Hematopoietic multipotent progenitor cell treated with erythropoietin and hydrocortisone succinate and interleukin-3 and kit ligand, for 15 days (in vitro differentiated cells): ENCODE measurements at regions not wholly inside any gene's neighbourhood (a gene's known extent, or its start where the extent isn't known, plus 50 kb on each side); places are given as distances from the start of the nearest gene placed in this dataset.

ENCODE experiments used
- DNase-seq: peaks from one replicate; pipeline ENCODE4 v3.0.0-alpha.2; 2015; ENCODE audit warnings: low spot score

DNA sequence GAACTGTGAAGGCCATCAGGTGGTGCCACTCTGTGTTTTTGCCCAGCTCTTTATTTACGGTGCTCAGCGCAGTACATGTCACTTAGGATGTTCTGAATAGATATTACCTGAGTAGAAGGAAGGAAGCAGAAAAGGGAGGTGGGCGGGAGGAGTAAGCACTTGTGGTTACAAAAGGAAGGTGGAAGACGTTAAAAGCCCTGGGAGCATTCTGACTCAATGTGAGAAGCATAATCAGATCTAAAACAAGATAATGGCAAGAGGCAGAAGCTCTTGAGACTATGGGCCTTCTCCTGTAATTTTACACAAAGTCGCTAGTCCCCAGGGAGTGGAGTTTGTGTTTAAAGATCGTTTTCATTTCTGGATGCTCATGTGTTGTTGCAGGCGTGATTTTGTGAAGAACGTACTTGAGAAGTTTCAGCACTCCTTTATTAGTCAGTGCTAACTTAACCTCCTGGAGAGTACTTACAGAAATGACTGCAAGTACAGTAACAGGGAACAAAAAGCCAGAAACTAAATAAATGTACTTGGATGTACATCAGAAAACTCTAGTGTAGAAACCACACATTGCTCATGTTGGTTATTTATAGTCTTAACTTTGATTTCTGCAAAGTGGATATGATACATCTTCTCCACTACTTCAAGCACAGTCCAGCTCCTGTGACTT, 1523.5 kb downstream of the AACS start:
- no peak for DNase-seq

GRCh38 chr12:126591533-126591932, 1526.3 kb downstream of the AACS start:
- DNase-seq: no peak

- no peak for DNase-seq
These were observed 1536.2 kb downstream of the AACS start for GRCh38 chr12:126601184-126602170.

- no peak for DNase-seq
These were observed 1537.4 kb downstream of the AACS start for GRCh38 chr12:126602612-126603011.

DNA sequence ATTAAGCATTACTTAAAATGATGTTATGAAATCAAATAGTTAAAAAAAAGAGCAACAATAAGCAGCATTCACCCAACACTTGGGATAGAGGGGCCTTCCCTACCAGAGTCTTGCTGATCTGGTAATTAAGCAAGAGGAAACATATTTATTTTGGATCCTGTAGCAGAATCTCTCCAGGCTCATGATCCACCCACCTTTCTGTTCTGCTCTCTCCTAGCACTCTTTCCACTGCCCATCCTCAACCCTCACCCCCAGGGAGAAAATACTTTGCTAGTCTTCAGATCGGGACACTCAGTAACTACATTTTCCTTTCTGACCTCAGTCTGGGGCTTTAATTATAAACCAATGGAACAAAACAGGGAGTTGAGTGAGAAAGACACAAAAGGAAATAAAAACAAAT, 1541.9 kb downstream of the AACS start:
- DNase-seq: no peak

- no peak for DNase-seq
These were observed 1542.6 kb downstream of the AACS start for GRCh38 chr12:126607867-126608266.

DNA sequence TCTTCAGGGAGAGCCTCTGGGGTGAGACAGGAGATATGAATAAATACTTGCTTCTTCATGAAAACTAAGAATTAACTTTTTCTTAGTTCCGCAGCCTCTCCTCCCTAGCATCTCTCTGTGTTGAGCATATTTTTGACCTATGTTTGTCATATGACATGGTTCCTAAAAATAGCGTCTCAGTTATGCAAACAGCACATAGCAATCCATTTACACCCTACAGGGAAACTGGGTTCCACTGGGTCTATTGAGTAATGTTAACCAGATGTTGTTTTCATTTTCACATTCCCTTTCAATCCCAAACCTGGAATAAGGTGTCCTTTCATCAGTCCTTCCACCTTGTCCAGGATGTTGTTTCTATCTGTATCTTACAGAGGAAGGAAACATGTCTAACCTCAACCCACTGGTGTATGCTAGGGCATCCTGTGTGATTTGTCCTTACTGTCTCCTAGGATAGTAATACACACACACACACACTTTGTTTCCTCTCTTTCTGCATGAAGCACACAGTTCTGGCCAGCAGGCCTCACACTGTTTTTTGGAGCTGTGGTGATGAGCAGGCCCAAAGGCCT, 1543.5 kb downstream of the AACS start:
- DNase-seq: no peak

DNA sequence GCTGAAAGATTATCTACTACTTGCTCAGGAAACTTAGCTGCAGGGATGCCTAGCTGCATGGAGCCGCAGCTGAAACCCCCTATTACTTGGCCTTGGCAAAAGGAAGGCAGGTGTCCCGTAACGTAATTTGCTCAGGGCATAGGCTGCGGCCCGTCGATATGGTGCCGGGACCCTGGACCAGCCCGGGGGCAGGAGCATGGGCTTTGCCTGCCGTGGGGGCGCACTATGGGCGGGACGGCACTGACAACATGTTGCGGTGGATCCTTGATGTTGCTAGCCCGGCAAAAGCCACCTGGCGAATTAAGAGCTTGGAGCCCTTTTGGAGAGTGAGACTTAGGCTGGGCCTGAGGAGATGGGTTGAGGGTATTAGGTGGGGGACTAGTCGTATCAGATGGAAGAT, 1551.2 kb downstream of the AACS start:
- DNase-seq: no peak

- no peak for DNase-seq
These were observed 1552.1 kb downstream of the AACS start for GRCh38 chr12:126617312-126617711.

- no peak for DNase-seq
These were observed 1562.4 kb downstream of the AACS start for GRCh38 chr12:126627596-126627995.

GRCh38 chr12:126636821-126637220, 1571.6 kb downstream of the AACS start:
- no peak for DNase-seq

GRCh38 chr12:126644236-126645020, 1579.2 kb downstream of the AACS start:
- DNase-seq: no peak

DNA sequence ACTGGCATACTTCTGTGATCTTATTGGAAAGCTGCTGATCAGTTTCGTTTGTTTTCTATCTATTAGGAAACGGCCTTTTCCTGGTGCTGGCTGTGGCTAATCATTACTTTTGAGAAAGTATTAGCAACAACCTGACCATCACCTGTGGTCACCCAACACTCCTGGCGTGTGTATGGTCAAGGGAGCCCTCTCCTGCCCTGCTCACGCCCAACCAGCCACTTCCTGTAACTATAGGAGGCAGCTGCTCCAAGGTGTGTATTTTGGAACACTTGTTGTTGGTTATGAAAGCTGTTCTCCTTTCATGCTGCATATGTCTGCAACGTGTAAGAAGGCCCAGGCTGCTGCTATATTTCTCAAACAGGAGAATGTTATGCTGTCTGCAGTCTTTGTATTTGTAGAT, 1582.8 kb downstream of the AACS start:
- no peak for DNase-seq

- no peak for DNase-seq
These were observed 1585.9 kb downstream of the AACS start for GRCh38 chr12:126651133-126651532.

- DNase-seq: no peak
These were observed 1598.3 kb downstream of the AACS start for GRCh38 chr12:126663304-126664094.

DNA sequence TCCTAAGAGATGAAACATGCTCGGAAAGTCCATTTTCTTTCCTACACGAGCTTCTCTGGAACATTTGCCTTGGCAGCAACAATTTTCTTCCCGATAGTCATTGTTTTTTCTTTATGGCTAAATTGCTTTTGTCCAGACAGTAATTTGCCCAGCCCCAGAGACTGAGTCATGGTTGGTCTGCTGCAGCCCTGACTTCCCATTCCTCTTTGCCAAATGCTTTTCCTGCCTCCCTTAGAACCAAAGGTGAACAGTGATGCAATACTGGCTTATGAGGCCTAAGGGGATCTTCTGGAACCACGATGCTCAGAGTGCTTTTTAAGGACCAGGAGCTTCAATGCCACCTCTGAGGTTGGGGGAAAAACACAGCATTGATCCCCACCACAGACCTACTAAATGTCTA, 1599.6 kb upstream of the TMEM132C start:
- DNase-seq: no peak

GRCh38 chr12:126668538-126668937, 1598.4 kb upstream of the TMEM132C start:
- no peak for DNase-seq

DNA sequence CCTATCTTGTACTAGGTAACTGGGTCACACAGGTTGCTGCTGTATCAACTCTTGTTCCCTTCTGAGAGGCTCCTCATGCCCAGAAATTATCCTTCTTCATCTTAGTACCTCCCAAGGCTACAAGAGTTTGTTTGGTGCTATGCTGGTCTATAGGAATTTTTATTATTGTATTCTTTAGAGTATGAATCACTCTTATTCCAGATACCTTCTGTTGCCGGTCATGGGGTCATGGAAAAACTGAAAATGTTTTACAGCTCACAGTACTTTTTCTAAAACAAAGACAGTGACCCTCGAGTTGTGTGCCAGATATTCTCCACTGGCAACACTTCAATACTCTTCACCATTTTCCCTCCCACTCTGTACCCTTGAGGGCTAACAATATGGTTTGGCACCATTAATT, 1598.0 kb upstream of the TMEM132C start:
- DNase-seq: no peak

DNA sequence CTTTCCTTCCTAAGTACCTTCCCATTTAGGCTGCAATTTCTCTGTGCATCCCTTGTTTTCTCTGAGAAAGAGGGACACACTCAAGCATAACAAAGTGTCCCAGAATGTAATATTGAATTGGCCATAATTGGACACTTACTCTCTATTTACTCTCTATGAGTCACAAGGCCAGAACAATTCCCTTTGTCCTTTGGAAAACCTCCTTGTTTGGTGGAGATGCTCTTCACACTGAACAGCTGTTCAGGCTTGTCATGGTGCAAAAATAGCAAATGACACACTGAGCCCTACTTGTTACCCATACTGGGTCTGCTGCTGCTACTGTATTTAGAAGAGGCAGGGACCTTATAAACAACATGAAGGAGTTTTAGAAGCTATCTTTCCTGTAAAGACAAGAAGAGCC, 1590.5 kb upstream of the TMEM132C start:
- no peak for DNase-seq

DNA sequence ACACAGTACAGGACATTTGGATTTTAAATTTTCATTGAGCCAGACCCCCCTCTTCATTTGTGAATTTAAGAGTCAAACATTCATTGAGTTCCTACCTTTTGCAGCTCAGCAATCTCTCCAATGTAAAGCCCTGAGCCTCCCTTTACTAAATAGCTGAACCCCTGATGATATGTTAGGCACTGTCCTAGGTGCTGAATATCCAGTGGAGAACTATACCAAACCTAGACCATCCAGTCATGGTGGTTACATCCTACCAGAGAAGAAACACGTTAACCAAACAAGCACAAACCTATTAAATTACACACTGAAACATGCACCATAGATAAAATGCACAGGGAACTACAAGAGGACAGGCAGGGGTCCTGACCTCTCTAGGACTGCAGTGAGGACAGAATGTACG, 1585.3 kb upstream of the TMEM132C start:
- DNase-seq: no peak

- DNase-seq: no peak
These were observed 1582.3 kb upstream of the TMEM132C start for GRCh38 chr12:126684703-126685102.
